ENCODE measurements at regions not wholly inside any gene's neighbourhood (a gene's known extent, or its start where the extent isn't known, plus 50 kb on each side); places are given as distances from the start of the nearest gene placed in this dataset.

DNA sequence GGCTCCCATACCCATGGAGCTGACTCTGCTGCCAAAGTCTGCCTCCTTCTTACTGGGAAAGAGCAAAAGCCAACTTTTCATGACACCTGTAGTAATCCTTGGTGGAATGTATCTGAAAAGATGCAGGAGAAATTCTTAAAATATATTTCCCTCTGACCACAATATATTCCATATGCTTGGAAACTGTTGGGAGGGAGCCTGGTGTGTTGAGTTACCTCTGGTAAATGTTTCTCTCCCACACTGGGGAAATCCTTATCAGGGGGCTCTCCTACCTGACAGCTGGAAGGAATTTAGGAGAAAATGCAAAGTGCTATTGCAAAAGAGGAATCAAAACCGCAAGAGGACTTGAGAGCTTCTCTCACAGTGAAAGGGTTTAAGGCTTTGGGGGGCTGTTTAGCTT lies 139.4 kb downstream of the TBX5 start:
- H3K27me3 Mint-ChIP-seq (ENCODE audit: low read depth), result peaks cover 55% of the 10 kb centered on the region
- no peaks in the 10 kb centered on the region for H3K4me1 Mint-ChIP-seq
- H3K4me3 Mint-ChIP-seq, result no peak overlapping the region
- H3K9me3 Mint-ChIP-seq, result no peaks in the 10 kb centered on the region
- TF ChIP-seq CTCF (IDR thresholded peaks at IDR 0.05; ENCODE audit: unreplicated experiment in 3 of 3), result no peak
- no peak overlapping the region for H3K27ac Mint-ChIP-seq
- no peaks in the 10 kb centered on the region for H3K36me3 Mint-ChIP-seq (ENCODE audit: low read depth)

DNA sequence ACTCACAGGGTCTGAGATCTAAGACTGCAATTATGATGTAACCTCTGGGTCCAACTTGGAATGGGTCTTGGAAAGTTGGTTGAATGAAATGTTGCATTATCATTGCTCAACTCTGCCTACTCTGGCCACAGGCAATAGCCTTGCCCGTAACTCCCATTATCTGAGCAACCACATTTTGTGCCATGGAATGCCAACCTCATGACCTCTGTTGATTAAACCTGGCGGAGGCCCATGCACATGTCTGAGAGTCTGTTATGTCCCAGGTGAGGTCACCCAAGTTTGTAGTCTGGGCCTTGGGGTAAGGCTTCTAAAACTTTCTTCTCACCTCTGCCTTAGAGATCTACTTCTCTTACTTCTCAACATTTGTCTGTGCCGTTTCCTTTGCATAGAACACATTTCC lies 140.9 kb downstream of the TBX5 start:
- TF ChIP-seq CTCF (IDR thresholded peaks at IDR 0.05; ENCODE audit: unreplicated experiment in 3 of 3), result no peak
- Mint-ChIP-seq H3K36me3 (ENCODE audit: low read depth) (no peaks in the 10 kb centered on the region), H3K9me3 (no peaks in the 10 kb centered on the region), H3K4me1 (no peaks in the 10 kb centered on the region), H3K4me3 (no peak overlapping the region), H3K27ac (no peak overlapping the region), H3K27me3 (ENCODE audit: low read depth) (peaks cover 54% of the 10 kb centered on the region)

DNA sequence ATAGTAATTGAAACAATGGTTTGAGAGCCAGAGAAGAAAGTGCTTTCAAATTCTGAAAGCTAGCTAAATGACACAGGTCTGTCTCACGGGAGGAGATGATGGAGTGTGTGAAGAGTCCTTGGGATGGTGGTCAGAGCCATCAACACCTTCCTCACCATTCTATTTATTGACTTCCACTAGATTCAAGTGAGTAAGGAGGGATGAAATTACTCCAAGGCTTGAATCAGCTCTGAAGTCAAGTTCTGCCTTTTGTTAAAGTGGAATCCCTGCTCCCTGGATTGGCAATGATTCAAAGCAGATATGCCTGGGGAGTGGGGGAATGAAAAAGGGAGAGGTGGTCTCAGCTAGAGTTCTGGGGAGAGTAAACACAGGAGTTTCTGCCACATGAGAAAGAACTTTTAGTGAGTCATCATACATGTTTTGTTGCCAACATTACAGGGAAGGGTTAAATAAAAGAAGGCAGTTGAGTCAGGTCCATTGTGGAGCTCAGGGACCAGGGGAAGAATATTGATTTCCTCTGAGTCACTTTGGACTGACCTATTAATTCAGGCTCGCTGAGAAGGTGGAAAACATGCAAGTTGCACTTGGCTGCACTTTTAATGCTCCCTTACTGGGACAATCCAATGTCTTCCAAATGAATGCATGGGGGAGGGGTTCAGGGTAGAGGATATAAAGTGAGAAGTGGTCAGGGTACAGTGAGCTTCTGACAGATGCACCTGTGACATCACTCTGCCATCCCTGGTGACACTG lies 142.7 kb downstream of the TBX5 start:
- no peak for TF ChIP-seq CTCF (IDR thresholded peaks at IDR 0.05; ENCODE audit: unreplicated experiment in 3 of 3)
- H3K27me3 Mint-ChIP-seq (ENCODE audit: low read depth), result peaks cover 53% of the 10 kb centered on the region
- peaks cover 2% of the 10 kb centered on the region for H3K9me3 Mint-ChIP-seq
- no peaks in the 10 kb centered on the region for H3K4me1 Mint-ChIP-seq
- H3K27ac Mint-ChIP-seq, result no peak overlapping the region
- H3K4me3 Mint-ChIP-seq, result no peak overlapping the region
- no peaks in the 10 kb centered on the region for H3K36me3 Mint-ChIP-seq (ENCODE audit: low read depth)

- no peaks in the 10 kb centered on the region for H3K4me1 Mint-ChIP-seq
- peaks cover 41% of the 10 kb centered on the region for H3K27me3 Mint-ChIP-seq (ENCODE audit: low read depth)
- no peak for TF ChIP-seq CTCF (IDR thresholded peaks at IDR 0.05; ENCODE audit: unreplicated experiment in 3 of 3)
- H3K27ac Mint-ChIP-seq, result no peak overlapping the region
- peaks cover 2% of the 10 kb centered on the region for H3K9me3 Mint-ChIP-seq
- H3K36me3 Mint-ChIP-seq (ENCODE audit: low read depth), result no peaks in the 10 kb centered on the region
- no peak overlapping the region for H3K4me3 Mint-ChIP-seq
Measured at GRCh38 chr12:114257687-114258086, 148.3 kb downstream of the TBX5 start.

DNA sequence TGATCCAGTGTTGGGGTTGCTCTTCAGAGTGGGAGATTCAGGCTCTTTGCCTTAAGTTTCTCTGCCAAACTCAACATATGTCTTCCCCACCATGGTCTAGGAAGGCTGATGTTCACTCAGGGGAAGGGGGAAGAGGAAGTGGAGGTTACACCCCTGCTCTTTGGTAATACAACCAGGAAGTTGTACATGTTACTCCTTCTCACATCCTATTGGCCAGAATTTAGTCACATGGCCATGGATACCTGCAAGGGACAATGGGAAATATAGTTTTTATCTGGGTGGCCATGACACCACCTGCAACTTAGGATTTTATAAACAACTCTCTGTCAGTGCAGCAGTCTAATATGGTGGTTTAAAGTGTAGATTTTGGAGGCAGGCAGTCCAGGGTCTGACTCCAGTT lies 150.9 kb downstream of the TBX5 start:
- no peaks in the 10 kb centered on the region for H3K36me3 Mint-ChIP-seq (ENCODE audit: low read depth)
- H3K27me3 Mint-ChIP-seq (ENCODE audit: low read depth), result peaks cover 43% of the 10 kb centered on the region
- H3K4me1 Mint-ChIP-seq, result no peaks in the 10 kb centered on the region
- peaks cover 5% of the 10 kb centered on the region for H3K9me3 Mint-ChIP-seq
- no peak for TF ChIP-seq CTCF (IDR thresholded peaks at IDR 0.05; ENCODE audit: unreplicated experiment in 3 of 3)
- no peak overlapping the region for H3K27ac Mint-ChIP-seq
- no peak overlapping the region for H3K4me3 Mint-ChIP-seq

Data from nephron (organoid).